ENCODE measurements at regions not wholly inside any gene's neighbourhood (a gene's known extent, or its start where the extent isn't known, plus 50 kb on each side); places are given as distances from the start of the nearest gene placed in this dataset.

DNA sequence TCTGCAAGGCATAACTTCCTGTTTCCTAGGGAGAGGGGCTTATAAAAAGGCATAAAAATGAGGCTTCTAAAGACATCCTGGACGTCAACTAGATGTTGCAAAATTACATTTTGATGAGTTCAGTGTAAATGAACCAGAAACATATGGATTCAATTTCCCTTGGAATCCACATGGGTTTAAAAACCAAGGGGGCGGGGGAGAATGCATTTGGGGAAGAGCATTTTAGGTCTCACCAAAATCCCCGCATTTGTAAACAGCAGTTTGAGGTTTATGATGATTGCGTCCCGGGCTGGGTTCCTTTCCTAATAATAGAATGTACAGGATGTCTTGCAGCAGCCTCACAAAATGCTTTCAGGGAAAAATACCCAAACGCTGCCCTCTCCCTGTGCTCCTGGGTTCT lies 407.8 kb downstream of the ZNF536 start:
- TF ChIP-seq GATA2 (IDR thresholded peaks at IDR 0.05; ENCODE audit: low read depth, low read length): no peak
- TF ChIP-seq GATA3 (IDR thresholded peaks at IDR 0.05; ENCODE audit: low read depth, low read length): no peak
